Umbilical cord (tissue), 1 donor: ENCODE measurements at regions not wholly inside any gene's neighbourhood (a gene's known extent, or its start where the extent isn't known, plus 50 kb on each side); places are given as distances from the start of the nearest gene placed in this dataset.
A peak's percentile ranks its signal among the peaks of the same experiment; 100 is the strongest.
"Not testable (repeated sequence)": the region's sequence is repeated elsewhere in the genome, so short reads cannot be mapped to it uniquely, and the experiment has no call there.

Source experiments
- DNase-seq: peaks from one replicate; pipeline ENCODE4 v3.0.0-alpha.2; 2015; ENCODE audit warnings: low spot score

GRCh38 chr6:816510-817084 is 123.7 kb upstream of the EXOC2 start:
- DNase-seq, result no peak

GRCh38 chr6:815348-815738 is 122.4 kb upstream of the EXOC2 start:
- no peak for DNase-seq

GRCh38 chr6:814378-815347 is 121.7 kb upstream of the EXOC2 start:
- no peak for DNase-seq

- peak; percentile 82 for DNase-seq
Measured at GRCh38 chr6:811831-812230, 118.9 kb upstream of the EXOC2 start.

DNA sequence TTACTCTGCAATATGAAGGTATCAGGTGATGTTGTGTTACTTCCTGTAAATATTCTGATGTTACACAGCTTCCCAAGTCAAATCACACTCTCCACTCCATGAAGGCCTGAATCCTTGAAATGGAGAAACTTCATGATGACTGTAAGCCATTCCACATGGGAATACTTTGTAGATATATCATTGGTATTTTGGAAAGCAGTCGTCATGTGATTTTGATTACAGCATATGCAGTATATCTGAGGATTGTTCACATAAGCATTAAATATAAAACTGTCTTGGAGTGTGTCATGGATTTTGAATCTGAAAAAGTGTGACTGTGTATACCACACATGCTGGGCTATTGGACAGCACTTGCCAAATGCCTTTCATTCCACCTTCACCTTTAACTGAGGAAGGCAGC is 118.3 kb upstream of the EXOC2 start:
- no peak for DNase-seq

- DNase-seq, result no peak
Measured at GRCh38 chr6:804771-805170, 111.8 kb upstream of the EXOC2 start.

DNA sequence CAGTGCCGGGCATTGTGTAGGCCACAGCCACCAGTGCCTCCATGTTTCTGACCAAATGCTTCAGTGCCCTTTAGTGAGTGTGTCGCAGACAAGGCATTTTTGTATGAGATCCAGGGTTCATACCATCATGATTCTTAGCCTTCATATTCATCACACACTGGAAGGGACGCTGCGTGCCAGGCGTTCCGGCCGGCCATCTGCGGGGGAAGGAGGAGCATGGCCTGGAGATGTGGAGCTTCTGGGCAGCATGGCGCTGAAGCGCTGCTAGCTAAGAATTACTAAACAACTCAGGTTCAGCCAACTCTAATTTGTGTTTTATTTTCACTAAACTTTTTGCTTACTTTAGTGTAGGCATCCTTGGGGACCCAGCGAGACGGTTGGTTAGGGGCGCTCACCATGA is 111.4 kb upstream of the EXOC2 start:
- DNase-seq, result no peak

GRCh38 chr6:803191-803977 is 110.4 kb upstream of the EXOC2 start:
- DNase-seq, result no peak

GRCh38 chr6:802701-803100 is 109.8 kb upstream of the EXOC2 start:
- no peak for DNase-seq

DNA sequence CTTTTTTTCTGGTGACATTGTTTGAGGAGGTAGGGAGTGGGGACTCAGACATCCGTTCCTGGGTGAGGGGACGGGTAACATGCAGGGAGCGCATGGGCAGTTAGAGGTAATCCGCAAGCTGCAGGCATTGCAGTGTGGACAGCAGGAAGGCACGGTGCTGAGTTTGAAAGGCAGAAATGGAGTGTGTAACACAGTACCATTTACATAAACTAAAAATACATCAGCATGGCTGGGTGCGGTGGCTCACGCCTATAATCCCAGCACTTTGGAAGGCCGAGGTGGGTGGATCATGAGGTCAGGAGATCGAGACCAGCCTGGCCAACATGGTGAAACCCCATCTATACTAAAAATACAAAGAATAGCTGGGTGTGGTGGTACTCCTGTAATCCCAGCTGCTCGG is 109.3 kb upstream of the EXOC2 start:
- DNase-seq, result not testable (repeated sequence)

DNA sequence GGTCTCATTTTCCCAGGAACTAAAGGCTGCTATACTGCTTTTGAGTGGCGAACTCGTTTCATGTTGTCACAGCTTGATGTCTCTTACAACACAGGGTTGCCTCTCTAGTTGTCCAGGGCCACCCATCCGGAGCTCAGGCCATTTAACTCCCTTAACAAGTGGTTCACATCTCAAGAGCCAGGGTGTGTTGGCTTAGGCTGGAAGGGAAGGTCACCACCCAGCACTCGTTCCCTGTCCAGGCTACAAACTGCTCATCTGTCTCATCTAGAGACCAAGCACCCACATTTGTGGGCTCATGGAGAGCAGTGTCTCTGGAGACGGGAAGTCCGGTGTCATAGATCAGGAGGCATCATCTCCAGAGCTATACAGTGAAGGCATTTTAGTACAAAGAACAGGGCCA is 106.8 kb upstream of the EXOC2 start:
- DNase-seq, result no peak

DNA sequence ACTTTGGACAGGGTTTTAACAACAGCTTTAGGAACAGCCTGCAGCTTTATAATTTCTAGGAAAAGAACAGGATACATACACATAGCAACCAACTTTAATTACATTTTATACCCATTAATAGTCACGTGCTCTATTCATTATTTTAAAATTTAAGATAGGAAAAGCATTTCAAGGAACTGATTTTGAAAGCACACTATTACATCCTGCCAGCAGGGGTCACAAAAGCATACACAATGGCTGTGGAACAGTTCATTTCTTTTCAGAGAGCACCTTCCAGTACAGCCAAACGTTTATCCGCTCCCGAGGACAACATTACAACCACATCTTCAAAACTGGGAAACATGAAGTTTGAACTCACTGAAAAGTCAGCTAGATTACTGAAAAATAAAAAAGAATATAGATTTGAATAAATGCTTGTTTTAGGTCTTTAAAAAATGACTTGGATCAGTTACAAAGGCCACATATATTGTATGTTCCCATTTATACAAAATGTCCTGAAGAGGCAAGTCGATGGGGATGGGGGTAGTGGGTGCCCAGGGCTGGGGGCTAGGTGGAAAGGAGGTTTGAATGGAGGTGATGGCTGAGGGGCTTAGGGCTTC is 104.6 kb upstream of the EXOC2 start:
- DNase-seq, result peak; percentile 54

DNA sequence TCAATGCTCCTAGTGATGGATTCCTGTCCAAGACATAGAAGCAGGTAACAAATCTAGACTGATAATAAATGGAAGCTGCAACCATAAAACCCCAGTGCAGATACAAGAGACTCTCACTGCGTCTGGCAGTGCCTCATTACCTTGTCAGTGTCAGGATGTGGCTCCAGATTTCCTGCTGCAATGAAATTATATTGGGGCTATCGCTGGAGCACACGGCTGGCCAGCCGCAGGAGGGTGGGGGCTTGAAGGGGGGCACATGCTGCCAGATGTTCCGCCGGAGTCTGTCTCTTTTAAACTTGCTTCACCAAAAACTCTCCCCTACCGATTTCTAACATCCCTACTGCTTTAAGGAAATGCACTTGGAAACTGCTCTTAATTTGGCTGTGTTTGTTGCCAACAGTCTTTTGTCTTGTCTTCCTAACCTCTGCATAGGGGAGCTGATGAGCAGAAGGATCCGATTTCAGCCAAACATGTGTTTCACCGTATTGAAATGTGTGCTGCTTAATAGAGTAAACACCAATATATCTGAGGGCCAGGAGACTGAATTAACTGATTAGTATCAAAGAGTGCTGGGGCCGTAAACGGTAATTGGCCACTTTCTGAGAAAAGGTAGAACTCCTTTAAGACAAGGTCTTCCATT is 102.2 kb upstream of the EXOC2 start:
- DNase-seq, result no peak

GRCh38 chr6:793261-793660 is 100.3 kb upstream of the EXOC2 start:
- DNase-seq, result no peak

GRCh38 chr6:792662-793061 is 99.7 kb upstream of the EXOC2 start:
- no peak for DNase-seq

DNA sequence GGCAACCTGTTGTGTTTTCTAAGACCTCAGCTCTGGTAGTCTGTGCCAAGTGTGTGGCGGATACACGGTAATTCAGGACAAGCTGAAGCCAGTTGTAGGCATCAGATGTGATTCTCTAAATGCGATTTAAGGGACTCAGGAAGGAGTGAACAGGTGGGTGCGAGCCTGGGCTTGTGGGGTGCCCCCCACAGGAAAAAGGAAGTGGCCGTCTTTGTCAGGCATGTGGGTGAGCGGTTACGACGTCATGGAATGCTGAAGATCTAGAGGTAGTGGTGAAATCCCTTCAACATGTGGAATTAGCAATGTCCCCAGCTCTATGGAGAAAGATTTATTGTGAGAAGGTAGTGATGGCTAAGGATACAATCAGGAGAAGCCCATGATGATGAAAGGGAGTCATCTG is 95.1 kb upstream of the EXOC2 start:
- no peak for DNase-seq

GRCh38 chr6:786946-787763 is 94.2 kb upstream of the EXOC2 start:
- DNase-seq, result no peak

GRCh38 chr6:783966-784735 is 91.2 kb upstream of the EXOC2 start:
- DNase-seq, result no peak

- no peak for DNase-seq
Measured at GRCh38 chr6:782141-782540, 89.2 kb upstream of the EXOC2 start.
